ENCODE measurements at regions not wholly inside any gene's neighbourhood (a gene's known extent, or its start where the extent isn't known, plus 50 kb on each side); places are given as distances from the start of the nearest gene placed in this dataset.
"Not testable (repeated sequence)": the region's sequence is repeated elsewhere in the genome, so short reads cannot be mapped to it uniquely, and the experiment has no call there.

- no peak for DNase-seq
These were observed 841.8 kb upstream of the TENM4 start for GRCh38 chr11:80282643-80283042.

- DNase-seq: no peak
These were observed 840.4 kb upstream of the TENM4 start for GRCh38 chr11:80281194-80281593.

- DNase-seq: no peak
These were observed 839.9 kb upstream of the TENM4 start for GRCh38 chr11:80280737-80281136.

- no peak for DNase-seq
These were observed 820.9 kb upstream of the TENM4 start for GRCh38 chr11:80261776-80262175.

GRCh38 chr11:80257319-80258015 is 816.6 kb upstream of the TENM4 start:
- not testable (repeated sequence) for DNase-seq

- DNase-seq: no peak
These were observed 814.2 kb upstream of the TENM4 start for GRCh38 chr11:80255021-80255420.

GRCh38 chr11:80241766-80242165 is 800.9 kb upstream of the TENM4 start:
- no peak for DNase-seq

GRCh38 chr11:80240245-80240644 is 799.4 kb upstream of the TENM4 start:
- DNase-seq: no peak

GRCh38 chr11:80239217-80239616 is 798.4 kb upstream of the TENM4 start:
- no peak for DNase-seq

GRCh38 chr11:80227915-80228314 is 787.1 kb upstream of the TENM4 start:
- DNase-seq: no peak

- no peak for DNase-seq
These were observed 773.6 kb upstream of the TENM4 start for GRCh38 chr11:80214413-80214812.

- DNase-seq: no peak
These were observed 770.8 kb upstream of the TENM4 start for GRCh38 chr11:80211673-80212072.

GRCh38 chr11:80204021-80204420 is 763.2 kb upstream of the TENM4 start:
- no peak for DNase-seq

GRCh38 chr11:80196932-80197554 is 756.2 kb upstream of the TENM4 start:
- DNase-seq: no peak

GRCh38 chr11:80196041-80196440 is 755.2 kb upstream of the TENM4 start:
- DNase-seq: no peak

- DNase-seq: no peak
These were observed 753.8 kb upstream of the TENM4 start for GRCh38 chr11:80194625-80195024.

- DNase-seq: no peak
These were observed 753.2 kb upstream of the TENM4 start for GRCh38 chr11:80194016-80194415.

- no peak for DNase-seq
These were observed 747.3 kb upstream of the TENM4 start for GRCh38 chr11:80188076-80188627.

GRCh38 chr11:80186692-80187091 is 745.9 kb upstream of the TENM4 start:
- no peak for DNase-seq

GRCh38 chr11:80182901-80183300 is 742.1 kb upstream of the TENM4 start:
- no peak for DNase-seq

- no peak for DNase-seq
These were observed 732.7 kb upstream of the TENM4 start for GRCh38 chr11:80173371-80174136.

- no peak for DNase-seq
These were observed 728.0 kb upstream of the TENM4 start for GRCh38 chr11:80168796-80169195.

- no peak for DNase-seq
These were observed 726.9 kb upstream of the TENM4 start for GRCh38 chr11:80167766-80168165.

- no peak for DNase-seq
These were observed 724.9 kb upstream of the TENM4 start for GRCh38 chr11:80165744-80166143.

Measured in central memory CD4-positive, alpha-beta T cell (primary cell).